Renal cortex interstitium (tissue), 11 donors: ENCODE measurements at regions not wholly inside any gene's neighbourhood (a gene's known extent, or its start where the extent isn't known, plus 50 kb on each side); places are given as distances from the start of the nearest gene placed in this dataset.
"Not testable (repeated sequence)": the region's sequence is repeated elsewhere in the genome, so short reads cannot be mapped to it uniquely, and the experiment has no call there.

Experiments
- DNase-seq, 11 donors: peaks; one replicate each; pipeline ENCODE4 v3.0.0-alpha.2; 2013; ENCODE audit warnings: low read depth in 9 of 11, low spot score in 4 of 11; ENCODE audit errors: extremely low read depth in 1 of 11

- DNase-seq, result peak; percentile 50 to 86 (median 68)
Measured at GRCh38 chr5:39547553-39548154, 122.9 kb upstream of the DAB2 start.

GRCh38 chr5:39544941-39545340, 120.2 kb upstream of the DAB2 start:
- no peak for DNase-seq

- DNase-seq, result no peak
Measured at GRCh38 chr5:39543335-39543734, 118.6 kb upstream of the DAB2 start.

- DNase-seq, result no peak
Measured at GRCh38 chr5:39542511-39543285, 117.9 kb upstream of the DAB2 start.

GRCh38 chr5:39541920-39542319, 117.1 kb upstream of the DAB2 start:
- no peak for DNase-seq

- DNase-seq, result no peak
Measured at GRCh38 chr5:39539470-39539869, 114.7 kb upstream of the DAB2 start.

- no peak for DNase-seq
Measured at GRCh38 chr5:39534690-39535089, 109.9 kb upstream of the DAB2 start.

GRCh38 chr5:39533749-39534148, 109.0 kb upstream of the DAB2 start:
- DNase-seq, result no peak

- DNase-seq, result no peak
Measured at GRCh38 chr5:39532511-39532910, 107.7 kb upstream of the DAB2 start.

- DNase-seq, result no peak
Measured at GRCh38 chr5:39531306-39531705, 106.5 kb upstream of the DAB2 start.

GRCh38 chr5:39526914-39527477, 102.2 kb upstream of the DAB2 start:
- peak in 2 of 11 donors; percentile 35 to 40 for DNase-seq

- not testable (repeated sequence) for DNase-seq
Measured at GRCh38 chr5:39525781-39526180, 101.0 kb upstream of the DAB2 start.

GRCh38 chr5:39525271-39525670, 100.5 kb upstream of the DAB2 start:
- no peak for DNase-seq

GRCh38 chr5:39523821-39524220, 99.0 kb upstream of the DAB2 start:
- no peak for DNase-seq

- no peak for DNase-seq
Measured at GRCh38 chr5:39521940-39522590, 97.3 kb upstream of the DAB2 start.

GRCh38 chr5:39521098-39521860, 96.5 kb upstream of the DAB2 start:
- no peak for DNase-seq

- peak in 8 of 11 donors; percentile 28 to 63 (median 42) for DNase-seq
Measured at GRCh38 chr5:39520232-39520572, 95.4 kb upstream of the DAB2 start.

- no peak for DNase-seq
Measured at GRCh38 chr5:39519566-39520231, 94.9 kb upstream of the DAB2 start.

- no peak for DNase-seq
Measured at GRCh38 chr5:39519079-39519478, 94.3 kb upstream of the DAB2 start.
